ENCODE measurements at regions not wholly inside any gene's neighbourhood (a gene's known extent, or its start where the extent isn't known, plus 50 kb on each side); places are given as distances from the start of the nearest gene placed in this dataset.

DNA sequence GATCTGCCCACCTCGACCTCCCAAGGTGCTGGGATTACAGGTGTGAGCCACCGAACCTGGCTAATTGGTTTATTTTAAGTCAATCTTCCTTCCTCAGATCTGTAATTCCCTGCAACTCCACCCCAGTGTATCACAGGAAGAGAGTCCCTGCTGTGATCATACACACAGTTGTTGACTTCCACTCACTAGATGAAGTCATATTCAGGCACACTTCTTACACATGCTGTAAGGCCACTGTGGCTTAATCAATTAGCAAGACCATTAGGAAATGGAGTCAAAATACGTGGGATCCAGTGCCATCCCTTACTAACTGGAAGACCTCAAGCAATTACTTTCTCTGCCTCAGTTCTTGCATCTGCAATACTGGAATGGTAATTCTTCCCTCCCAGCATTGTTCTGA is 66.1 kb upstream of the PAX2 start:
- Histone ChIP-seq H3K27me3 (ENCODE audit: control insufficient read depth in 2 of 2, insufficient read depth in 2 of 2, low read length in 2 of 2) (peaks cover 39 to 45% of the 10 kb centered on the region in 2 donors), H3K4me3 (ENCODE audit: low read length in 2 of 2) (no peak overlapping the region), H3K9ac (ENCODE audit: low read depth in 1 of 2, low read length in 2 of 2) (no peak overlapping the region), H3K27ac (ENCODE audit: low read depth in 2 of 2, low read length in 2 of 2) (no peak overlapping the region), H3K36me3 (ENCODE audit: control insufficient read depth in 2 of 2, insufficient read depth in 2 of 2, low read length in 2 of 2) (no peaks in the 10 kb centered on the region), H3K4me1 (ENCODE audit: control insufficient read depth in 2 of 2, insufficient read depth in 2 of 2, low read length in 2 of 2) (no peaks in the 10 kb centered on the region), H3K9me3 (ENCODE audit: control insufficient read depth in 2 of 2, low read length in 2 of 2) (no peaks in the 10 kb centered on the region)

DNA sequence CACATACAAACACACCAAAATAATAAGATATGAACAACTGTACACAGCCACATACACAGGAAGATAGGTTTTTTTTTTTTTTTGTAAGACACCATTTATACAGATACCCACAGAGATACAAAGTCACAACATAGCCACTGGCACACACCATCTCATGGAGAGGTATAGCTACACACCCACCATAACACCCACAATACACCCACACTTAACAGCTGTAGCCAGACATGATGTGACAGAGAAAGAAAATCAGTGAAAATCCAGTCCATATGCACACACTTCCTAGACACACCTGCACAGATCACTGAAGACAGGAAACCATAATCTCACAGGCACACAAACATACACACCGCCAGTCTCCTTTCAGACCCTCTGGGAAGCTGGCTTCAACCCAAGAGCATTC is 62.4 kb upstream of the PAX2 start:
- Histone ChIP-seq H3K9me3 (ENCODE audit: control insufficient read depth in 2 of 2, low read length in 2 of 2) (no peaks in the 10 kb centered on the region), H3K27ac (ENCODE audit: low read depth in 2 of 2, low read length in 2 of 2) (no peak overlapping the region), H3K27me3 (ENCODE audit: control insufficient read depth in 2 of 2, insufficient read depth in 2 of 2, low read length in 2 of 2) (peaks cover 60% of the 10 kb centered on the region in 2 donors), H3K4me1 (ENCODE audit: control insufficient read depth in 2 of 2, insufficient read depth in 2 of 2, low read length in 2 of 2) (no peaks in the 10 kb centered on the region), H3K9ac (ENCODE audit: low read depth in 1 of 2, low read length in 2 of 2) (no peak overlapping the region), H3K4me3 (ENCODE audit: low read length in 2 of 2) (no peak overlapping the region), H3K36me3 (ENCODE audit: control insufficient read depth in 2 of 2, insufficient read depth in 2 of 2, low read length in 2 of 2) (no peaks in the 10 kb centered on the region)

DNA sequence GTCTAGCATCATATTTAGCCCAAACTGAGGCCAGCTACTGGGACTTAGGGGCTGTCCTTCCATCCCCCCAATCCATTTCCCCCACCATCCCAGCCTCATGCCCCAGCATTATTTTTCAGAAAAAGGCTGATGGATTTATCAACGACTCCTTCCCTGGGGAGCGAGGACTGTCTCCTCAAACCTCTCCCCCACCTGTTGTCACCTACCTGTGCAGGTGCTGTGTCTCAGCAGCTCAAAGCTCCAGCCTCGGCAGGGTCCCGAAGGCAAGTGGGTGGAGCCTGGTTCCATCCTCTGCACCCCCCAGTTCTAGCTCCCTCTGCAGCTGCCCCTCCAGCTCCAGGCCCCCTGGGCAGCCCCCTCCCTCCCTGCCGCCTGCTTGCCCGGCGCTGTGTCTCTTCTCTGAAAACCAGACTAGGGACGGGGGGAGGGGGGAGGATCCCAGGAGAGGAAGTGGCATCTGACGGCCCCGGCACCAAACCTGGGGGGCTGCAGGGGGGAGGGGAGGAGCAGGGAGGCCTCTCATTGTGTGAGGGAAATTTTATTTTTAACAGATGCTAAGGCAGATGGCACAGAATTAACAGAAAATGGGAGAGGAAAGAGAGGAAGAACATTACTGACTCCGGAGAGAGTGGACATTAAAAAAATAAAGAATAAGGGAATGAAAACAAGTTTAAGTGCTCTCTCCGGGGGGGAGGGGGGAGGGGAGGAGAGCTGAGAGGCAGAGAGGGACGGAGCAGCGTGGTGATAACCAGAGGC is 61.7 kb upstream of the PAX2 start:
- H3K4me3 ChIP-seq (ENCODE audit: low read length in 2 of 2) = no peak overlapping the region
- no peaks in the 10 kb centered on the region for H3K4me1 ChIP-seq (ENCODE audit: control insufficient read depth in 2 of 2, insufficient read depth in 2 of 2, low read length in 2 of 2)
- H3K9me3 ChIP-seq (ENCODE audit: control insufficient read depth in 2 of 2, low read length in 2 of 2) = no peaks in the 10 kb centered on the region
- H3K27me3 ChIP-seq (ENCODE audit: control insufficient read depth in 2 of 2, insufficient read depth in 2 of 2, low read length in 2 of 2) = peaks cover 65 to 66% of the 10 kb centered on the region in 2 donors
- H3K9ac ChIP-seq (ENCODE audit: low read depth in 1 of 2, low read length in 2 of 2) = no peak overlapping the region
- H3K27ac ChIP-seq (ENCODE audit: low read depth in 2 of 2, low read length in 2 of 2) = no peak overlapping the region
- no peaks in the 10 kb centered on the region for H3K36me3 ChIP-seq (ENCODE audit: control insufficient read depth in 2 of 2, insufficient read depth in 2 of 2, low read length in 2 of 2)

DNA sequence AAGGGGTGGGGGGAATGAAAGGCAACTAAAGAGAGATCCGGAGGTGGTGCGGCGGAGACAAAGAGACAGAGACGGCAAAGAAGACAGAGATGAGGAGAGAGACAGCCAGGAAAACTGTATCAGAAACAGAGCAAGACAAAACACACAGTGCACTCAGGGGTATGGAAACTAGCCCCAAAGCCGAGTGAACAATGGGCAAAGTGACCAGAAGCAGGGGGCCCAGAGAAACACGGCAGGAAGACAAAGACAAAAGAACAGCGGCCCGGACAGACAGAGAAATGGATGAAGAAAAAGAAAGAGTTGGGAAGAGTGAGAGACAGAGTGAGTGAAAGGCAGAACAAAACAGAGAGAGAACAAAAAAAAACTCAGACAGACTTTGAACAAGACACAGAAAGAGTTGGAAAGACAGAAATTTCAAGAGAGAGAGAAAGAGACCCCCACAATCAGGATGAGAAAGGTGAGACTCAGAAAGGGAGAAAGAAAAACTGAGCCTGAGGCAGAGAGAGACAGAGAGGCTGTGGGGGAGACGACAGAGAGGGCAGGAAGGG is 60.6 kb upstream of the PAX2 start:
- H3K9me3 ChIP-seq (ENCODE audit: control insufficient read depth in 2 of 2, low read length in 2 of 2) = no peaks in the 10 kb centered on the region

DNA sequence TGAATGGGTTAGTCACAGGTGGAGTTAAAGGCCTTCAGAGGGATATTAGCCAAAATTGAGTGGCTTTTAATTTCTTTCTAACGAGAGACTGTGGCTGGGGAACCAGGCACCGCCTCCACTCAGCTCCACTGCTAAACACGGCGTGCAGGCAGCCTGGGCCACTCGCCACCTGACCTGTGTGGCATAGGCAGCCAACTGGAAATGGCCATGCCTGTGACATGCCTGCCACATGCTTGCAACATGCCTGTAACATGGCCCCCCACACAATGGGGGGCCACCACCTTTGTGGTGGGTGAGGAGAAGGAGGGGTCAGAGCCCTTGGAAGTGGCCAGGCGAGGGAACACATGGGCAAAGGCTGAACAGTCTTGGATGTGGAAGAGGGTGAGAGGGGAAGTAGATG is 60.1 kb upstream of the PAX2 start:
- Histone ChIP-seq H3K4me1 (ENCODE audit: control insufficient read depth in 2 of 2, insufficient read depth in 2 of 2, low read length in 2 of 2) (no peaks in the 10 kb centered on the region), H3K4me3 (ENCODE audit: low read length in 2 of 2) (no peak overlapping the region), H3K27ac (ENCODE audit: low read depth in 2 of 2, low read length in 2 of 2) (no peak overlapping the region), H3K36me3 (ENCODE audit: control insufficient read depth in 2 of 2, insufficient read depth in 2 of 2, low read length in 2 of 2) (no peaks in the 10 kb centered on the region), H3K27me3 (ENCODE audit: control insufficient read depth in 2 of 2, insufficient read depth in 2 of 2, low read length in 2 of 2) (peaks cover 59 to 65% of the 10 kb centered on the region in 2 donors), H3K9me3 (ENCODE audit: control insufficient read depth in 2 of 2, low read length in 2 of 2) (no peaks in the 10 kb centered on the region), H3K9ac (ENCODE audit: low read depth in 1 of 2, low read length in 2 of 2) (no peak overlapping the region)

More for the DNA sequence above, 60.6 kb upstream of the PAX2 start:
- H3K27me3 ChIP-seq (ENCODE audit: control insufficient read depth in 2 of 2, insufficient read depth in 2 of 2, low read length in 2 of 2) = peaks cover 59 to 65% of the 10 kb centered on the region in 2 donors
- H3K4me3 ChIP-seq (ENCODE audit: low read length in 2 of 2) = no peak overlapping the region
- no peak overlapping the region for H3K9ac ChIP-seq (ENCODE audit: low read depth in 1 of 2, low read length in 2 of 2)
- no peaks in the 10 kb centered on the region for H3K4me1 ChIP-seq (ENCODE audit: control insufficient read depth in 2 of 2, insufficient read depth in 2 of 2, low read length in 2 of 2)
- no peak overlapping the region for H3K27ac ChIP-seq (ENCODE audit: low read depth in 2 of 2, low read length in 2 of 2)
- H3K36me3 ChIP-seq (ENCODE audit: control insufficient read depth in 2 of 2, insufficient read depth in 2 of 2, low read length in 2 of 2) = no peaks in the 10 kb centered on the region

DNA sequence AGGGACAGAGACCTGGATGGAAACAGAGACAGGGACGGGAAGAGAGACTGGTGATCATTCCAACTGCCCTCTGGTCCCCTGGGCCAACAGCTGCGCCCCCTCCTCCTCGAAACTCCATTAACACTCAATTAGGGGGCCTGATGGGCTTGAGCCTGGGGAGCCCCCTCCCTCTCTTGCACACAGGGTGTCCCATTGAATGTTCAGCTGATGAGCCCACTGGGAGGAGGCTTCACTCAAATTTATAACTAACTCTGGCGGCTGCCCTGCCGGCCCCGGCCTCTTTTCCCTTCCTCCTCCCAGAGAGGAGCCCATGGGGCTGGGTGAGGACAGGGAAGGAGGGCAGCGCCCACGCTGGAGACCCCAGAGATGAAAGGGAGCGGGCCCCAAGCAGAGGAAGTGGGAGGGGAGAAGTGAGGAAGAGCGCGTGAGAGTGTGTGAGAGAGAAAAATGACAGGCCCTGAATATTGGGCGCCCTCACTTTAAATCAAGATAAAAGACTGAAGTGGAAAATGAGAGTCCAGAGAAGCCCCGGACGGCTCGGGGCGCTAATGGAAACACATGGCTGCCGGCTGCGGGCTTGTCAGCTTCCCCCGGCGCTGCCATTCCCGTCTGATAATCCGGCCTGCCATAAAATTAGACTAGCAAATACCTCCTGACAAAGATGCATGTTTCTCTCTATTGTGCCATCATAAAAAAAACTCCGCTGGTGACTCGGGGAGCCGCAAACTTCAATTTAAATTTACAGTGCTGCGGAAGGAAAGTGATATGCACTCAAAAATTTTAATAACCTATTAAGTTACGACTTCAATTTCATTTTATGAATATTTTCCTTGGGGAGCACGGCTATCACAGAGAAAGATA is 58.0 kb upstream of the PAX2 start:
- Histone ChIP-seq H3K4me1 (ENCODE audit: control insufficient read depth in 2 of 2, insufficient read depth in 2 of 2, low read length in 2 of 2) (no peaks in the 10 kb centered on the region), H3K27me3 (ENCODE audit: control insufficient read depth in 2 of 2, insufficient read depth in 2 of 2, low read length in 2 of 2) (peaks cover 50 to 59% of the 10 kb centered on the region in 2 donors), H3K4me3 (ENCODE audit: low read length in 2 of 2) (no peak overlapping the region), H3K36me3 (ENCODE audit: control insufficient read depth in 2 of 2, insufficient read depth in 2 of 2, low read length in 2 of 2) (no peaks in the 10 kb centered on the region), H3K9me3 (ENCODE audit: control insufficient read depth in 2 of 2, low read length in 2 of 2) (no peaks in the 10 kb centered on the region), H3K27ac (ENCODE audit: low read depth in 2 of 2, low read length in 2 of 2) (no peak overlapping the region), H3K9ac (ENCODE audit: low read depth in 1 of 2, low read length in 2 of 2) (no peak overlapping the region)

DNA sequence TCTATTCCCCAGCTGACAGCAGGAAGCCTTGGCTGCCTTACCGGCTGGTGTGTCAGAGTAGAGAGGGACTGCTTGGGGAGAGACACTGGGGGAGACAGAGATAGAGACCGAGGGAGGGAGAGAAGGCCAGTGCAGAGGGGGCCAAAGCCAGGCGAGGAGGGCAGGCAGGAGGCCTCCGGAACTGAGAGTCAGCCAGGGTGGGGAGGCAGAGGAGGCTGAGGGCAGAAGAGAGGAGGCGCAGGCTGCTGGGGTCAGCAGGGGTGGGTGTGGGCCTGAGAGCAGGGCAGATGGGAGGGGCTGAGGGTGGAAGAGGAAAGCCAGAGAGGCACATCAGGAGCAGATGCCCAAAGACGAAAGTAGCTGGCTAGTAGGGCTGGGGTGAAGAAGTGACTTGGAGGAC is 57.2 kb upstream of the PAX2 start:
- no peaks in the 10 kb centered on the region for H3K9me3 ChIP-seq (ENCODE audit: control insufficient read depth in 2 of 2, low read length in 2 of 2)
- H3K9ac ChIP-seq (ENCODE audit: low read depth in 1 of 2, low read length in 2 of 2) = no peak overlapping the region
- no peak overlapping the region for H3K27ac ChIP-seq (ENCODE audit: low read depth in 2 of 2, low read length in 2 of 2)
- H3K4me1 ChIP-seq (ENCODE audit: control insufficient read depth in 2 of 2, insufficient read depth in 2 of 2, low read length in 2 of 2) = no peaks in the 10 kb centered on the region
- no peak overlapping the region for H3K4me3 ChIP-seq (ENCODE audit: low read length in 2 of 2)
- no peaks in the 10 kb centered on the region for H3K36me3 ChIP-seq (ENCODE audit: control insufficient read depth in 2 of 2, insufficient read depth in 2 of 2, low read length in 2 of 2)
- H3K27me3 ChIP-seq (ENCODE audit: control insufficient read depth in 2 of 2, insufficient read depth in 2 of 2, low read length in 2 of 2) = peaks cover 45 to 52% of the 10 kb centered on the region in 2 donors

DNA sequence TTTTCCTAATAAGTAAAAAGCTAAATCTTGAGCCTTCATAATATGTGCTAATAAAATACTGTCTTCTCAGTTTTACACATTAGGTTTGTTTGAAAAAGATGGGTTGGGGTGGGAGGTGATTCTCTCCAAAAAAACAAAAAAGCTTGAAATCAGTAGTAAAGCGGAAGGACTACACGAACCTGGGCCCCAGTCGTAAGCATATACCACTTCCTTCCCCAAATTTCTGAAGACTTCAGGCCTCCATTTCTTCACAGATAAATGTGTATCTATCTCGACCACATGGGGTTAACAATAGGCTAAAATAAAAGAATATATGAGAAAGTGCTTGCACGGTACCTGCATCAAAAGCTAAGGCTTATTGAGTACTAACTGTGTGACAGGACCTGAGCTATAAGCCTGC is 51.6 kb upstream of the PAX2 start:
- no peak overlapping the region for H3K9ac ChIP-seq (ENCODE audit: low read depth in 1 of 2, low read length in 2 of 2)
- no peak overlapping the region for H3K27ac ChIP-seq (ENCODE audit: low read depth in 2 of 2, low read length in 2 of 2)
- H3K4me1 ChIP-seq (ENCODE audit: control insufficient read depth in 2 of 2, insufficient read depth in 2 of 2, low read length in 2 of 2) = no peaks in the 10 kb centered on the region
- H3K9me3 ChIP-seq (ENCODE audit: control insufficient read depth in 2 of 2, low read length in 2 of 2) = no peaks in the 10 kb centered on the region
- peaks cover 13 to 18% of the 10 kb centered on the region in 2 donors for H3K27me3 ChIP-seq (ENCODE audit: control insufficient read depth in 2 of 2, insufficient read depth in 2 of 2, low read length in 2 of 2)
- H3K4me3 ChIP-seq (ENCODE audit: low read length in 2 of 2) = no peak overlapping the region
- no peaks in the 10 kb centered on the region for H3K36me3 ChIP-seq (ENCODE audit: control insufficient read depth in 2 of 2, insufficient read depth in 2 of 2, low read length in 2 of 2)

Data from mucosa of rectum (tissue), 2 donors.